Activated gamma-delta T cell (primary cell): ENCODE measurements at regions not wholly inside any gene's neighbourhood (a gene's known extent, or its start where the extent isn't known, plus 50 kb on each side); places are given as distances from the start of the nearest gene placed in this dataset.

Source experiments
- DNase-seq: peaks from one replicate; lab custom pipeline; 2025; lab: John Stamatoyannopoulos, UW

GRCh38 chr14:101179691-101180211 is 276.2 kb upstream of the RTL1 start:
- DNase-seq: no peak

GRCh38 chr14:101181446-101182313 is 278.2 kb upstream of the RTL1 start:
- no peak for DNase-seq

GRCh38 chr14:101182476-101182875 is 279.0 kb upstream of the RTL1 start:
- DNase-seq: no peak

GRCh38 chr14:101183376-101184103 is 280.0 kb upstream of the RTL1 start:
- no peak for DNase-seq

GRCh38 chr14:101184104-101184455 is 280.6 kb upstream of the RTL1 start:
- DNase-seq: no peak

GRCh38 chr14:101184572-101184971 is 281.1 kb upstream of the RTL1 start:
- no peak for DNase-seq

GRCh38 chr14:101185073-101185835 is 281.7 kb upstream of the RTL1 start:
- DNase-seq: no peak

- DNase-seq: no peak
These were observed 282.4 kb upstream of the RTL1 start for GRCh38 chr14:101185946-101186345.

- no peak for DNase-seq
These were observed 283.0 kb upstream of the RTL1 start for GRCh38 chr14:101186544-101186943.

GRCh38 chr14:101186992-101187815 is 283.7 kb upstream of the RTL1 start:
- no peak for DNase-seq

- DNase-seq: no peak
These were observed 284.5 kb upstream of the RTL1 start for GRCh38 chr14:101187816-101188570.

GRCh38 chr14:101188571-101188915 is 285.0 kb upstream of the RTL1 start:
- no peak for DNase-seq

GRCh38 chr14:101189266-101189665 is 285.7 kb upstream of the RTL1 start:
- no peak for DNase-seq

- DNase-seq: no peak
These were observed 286.5 kb upstream of the RTL1 start for GRCh38 chr14:101189962-101190560.

- DNase-seq: no peak
These were observed 287.7 kb upstream of the RTL1 start for GRCh38 chr14:101191101-101191720.

GRCh38 chr14:101191721-101192660 is 288.5 kb upstream of the RTL1 start:
- DNase-seq: no peak

- no peak for DNase-seq
These were observed 289.1 kb upstream of the RTL1 start for GRCh38 chr14:101192661-101193000.

- no peak for DNase-seq
These were observed 289.8 kb upstream of the RTL1 start for GRCh38 chr14:101193106-101193844.
